ENCODE measurements at regions not wholly inside any gene's neighbourhood (a gene's known extent, or its start where the extent isn't known, plus 50 kb on each side); places are given as distances from the start of the nearest gene placed in this dataset.

- TF ChIP-seq CTCF (IDR thresholded peaks at IDR 0.05) (no peak), POLR2A (IDR thresholded peaks at IDR 0.05) (no peak), POLR2AphosphoS5 (IDR thresholded peaks at IDR 0.05; ENCODE audit: insufficient read depth in 1 of 2, low read depth in 1 of 2) (no peak)
These were observed 53.1 kb upstream of the PPP1CB start for GRCh38 chr2:28698545-28698944.
